GM10266 (cell line): ENCODE measurements at regions not wholly inside any gene's neighbourhood (a gene's known extent, or its start where the extent isn't known, plus 50 kb on each side); places are given as distances from the start of the nearest gene placed in this dataset.
"Not testable (repeated sequence)": the region's sequence is repeated elsewhere in the genome, so short reads cannot be mapped to it uniquely, and the experiment has no call there.

Source experiments
- DNase-seq: peaks from one replicate; pipeline ENCODE4 v3.0.0; 2012; ENCODE audit errors: extremely low spot score
- CTCF ChIP-seq: IDR thresholded peaks from 2 replicates; pipeline ENCODE4 v1.5.1; 2012; ENCODE audit warnings: mild to moderate bottlenecking, low read depth; ENCODE audit not compliant: control insufficient read depth, insufficient read depth; ENCODE audit errors: missing control alignments

DNA sequence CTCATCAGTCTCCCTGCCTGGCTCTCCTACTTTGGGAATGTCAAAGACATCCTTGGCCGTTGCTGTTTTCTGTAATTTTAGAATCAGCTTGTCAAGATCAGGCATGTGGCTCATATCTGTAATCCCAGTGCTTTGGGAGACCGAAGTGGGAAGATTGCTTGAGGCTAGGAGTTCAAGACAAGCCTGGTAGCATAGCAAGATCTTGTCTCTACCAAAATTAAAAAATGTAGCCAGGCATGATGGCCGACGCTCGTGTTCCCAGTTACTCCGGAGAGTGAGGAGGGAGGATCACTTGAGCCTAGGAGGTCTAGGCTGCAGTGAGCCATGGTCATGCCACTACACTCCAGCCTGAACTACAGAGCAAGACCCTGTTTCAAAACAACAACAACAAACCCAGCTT lies 144.0 kb upstream of the ATP10A start:
- TF ChIP-seq CTCF: no peak
- DNase-seq: no peak

GRCh38 chr15:26001201-26001600 lies 138.1 kb upstream of the ATP10A start:
- DNase-seq: no peak
- no peak for TF ChIP-seq CTCF

DNA sequence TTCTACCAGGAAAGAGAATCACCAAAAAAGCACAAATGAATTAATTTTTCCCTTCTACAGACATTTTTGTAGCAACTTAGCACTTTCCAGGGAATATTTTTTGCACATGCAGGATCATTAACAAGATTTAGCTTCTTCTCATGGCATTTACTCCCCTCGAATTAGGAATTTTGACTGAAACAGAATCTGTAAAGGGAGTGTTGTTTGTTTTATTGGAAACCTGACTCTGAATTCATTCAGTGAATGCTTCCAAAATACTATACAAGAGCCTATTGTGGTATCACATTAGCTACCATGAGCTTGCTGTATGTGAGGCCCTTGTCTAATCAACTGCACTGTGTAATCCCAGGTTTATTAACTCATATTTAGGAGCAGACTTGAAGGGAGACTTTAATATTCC lies 130.4 kb upstream of the ATP10A start:
- no peak for DNase-seq
- no peak for TF ChIP-seq CTCF

DNA sequence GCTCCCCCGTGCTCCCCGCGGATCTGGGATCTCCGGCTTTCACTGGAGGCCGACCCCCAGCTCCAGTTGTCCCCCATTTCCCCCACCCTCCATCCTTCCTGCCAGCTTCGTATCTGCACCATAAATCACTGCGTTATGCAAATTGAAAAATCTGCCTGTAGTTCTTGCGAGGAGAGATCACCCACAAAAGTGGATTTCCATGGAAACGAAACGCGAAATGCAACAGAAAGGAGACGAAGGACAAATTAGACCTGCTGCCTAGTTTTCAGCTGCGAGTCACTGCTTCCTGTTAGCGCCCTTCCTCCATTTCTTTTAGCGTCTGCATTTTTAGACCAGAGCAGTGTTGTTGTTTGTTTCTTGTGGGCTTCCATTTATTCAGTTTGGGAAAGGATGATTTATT lies 127.1 kb upstream of the ATP10A start:
- DNase-seq: no peak
- no peak for TF ChIP-seq CTCF

DNA sequence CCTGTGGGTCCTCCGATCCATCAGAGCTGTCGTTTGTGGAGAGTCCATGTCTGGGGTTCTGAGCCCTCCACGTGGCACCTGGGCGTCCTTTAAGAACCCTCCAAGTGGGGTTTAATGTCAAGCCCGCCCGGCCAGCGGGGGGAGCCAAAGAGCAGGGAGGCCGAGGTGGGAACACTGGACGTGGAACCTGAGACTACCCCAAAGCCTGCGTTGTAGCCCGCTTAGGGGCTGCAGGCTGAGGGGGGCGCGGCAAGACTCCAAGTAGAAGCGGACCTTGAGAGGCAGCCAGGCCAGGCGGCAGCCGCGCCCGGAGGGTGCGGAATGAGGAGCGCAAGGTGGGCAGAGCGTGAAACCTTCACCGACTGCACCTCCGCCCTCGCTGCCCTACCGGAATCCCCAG lies 126.2 kb upstream of the ATP10A start:
- TF ChIP-seq CTCF: no peak
- no peak for DNase-seq

GRCh38 chr15:25988716-25989115 lies 125.6 kb upstream of the ATP10A start:
- DNase-seq: not testable (repeated sequence)

GRCh38 chr15:25987638-25988037 lies 124.5 kb upstream of the ATP10A start:
- no peak for TF ChIP-seq CTCF
- no peak for DNase-seq

- no peak for TF ChIP-seq CTCF
- no peak for DNase-seq
These were observed 122.0 kb upstream of the ATP10A start for GRCh38 chr15:25985165-25985564.
